ENCODE measurements at regions not wholly inside any gene's neighbourhood (a gene's known extent, or its start where the extent isn't known, plus 50 kb on each side); places are given as distances from the start of the nearest gene placed in this dataset.

DNA sequence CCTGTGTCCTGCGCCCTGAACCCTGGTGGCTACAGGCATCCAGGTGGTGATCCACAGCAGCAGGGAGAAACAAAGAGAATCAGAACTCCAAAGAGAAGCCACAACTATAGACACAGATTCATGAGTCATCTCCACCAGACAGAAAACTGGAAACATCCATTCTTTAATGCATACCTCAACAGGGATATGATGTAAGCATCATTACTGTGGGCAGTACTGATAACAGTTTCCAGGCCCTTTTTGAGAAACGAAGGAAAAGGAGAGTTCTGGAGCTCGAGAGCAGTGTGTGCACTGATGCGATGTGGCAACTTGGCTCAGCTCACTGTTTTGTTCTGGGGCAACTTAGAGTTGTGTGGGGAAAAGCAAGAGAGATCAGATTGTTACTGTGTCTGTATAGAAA, 215.6 kb upstream of the ADAMTS16 start:
- TF ChIP-seq, protein P1, sequence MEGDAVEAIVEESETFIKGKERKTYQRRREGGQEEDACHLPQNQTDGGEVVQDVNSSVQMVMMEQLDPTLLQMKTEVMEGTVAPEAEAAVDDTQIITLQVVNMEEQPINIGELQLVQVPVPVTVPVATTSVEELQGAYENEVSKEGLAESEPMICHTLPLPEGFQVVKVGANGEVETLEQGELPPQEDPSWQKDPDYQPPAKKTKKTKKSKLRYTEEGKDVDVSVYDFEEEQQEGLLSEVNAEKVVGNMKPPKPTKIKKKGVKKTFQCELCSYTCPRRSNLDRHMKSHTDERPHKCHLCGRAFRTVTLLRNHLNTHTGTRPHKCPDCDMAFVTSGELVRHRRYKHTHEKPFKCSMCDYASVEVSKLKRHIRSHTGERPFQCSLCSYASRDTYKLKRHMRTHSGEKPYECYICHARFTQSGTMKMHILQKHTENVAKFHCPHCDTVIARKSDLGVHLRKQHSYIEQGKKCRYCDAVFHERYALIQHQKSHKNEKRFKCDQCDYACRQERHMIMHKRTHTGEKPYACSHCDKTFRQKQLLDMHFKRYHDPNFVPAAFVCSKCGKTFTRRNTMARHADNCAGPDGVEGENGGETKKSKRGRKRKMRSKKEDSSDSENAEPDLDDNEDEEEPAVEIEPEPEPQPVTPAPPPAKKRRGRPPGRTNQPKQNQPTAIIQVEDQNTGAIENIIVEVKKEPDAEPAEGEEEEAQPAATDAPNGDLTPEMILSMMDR (IDR thresholded peaks at IDR 0.05; ENCODE audit: low read length), result no peak
- no peak for TF ChIP-seq EZH2phosphoT487 (IDR thresholded peaks at IDR 0.05; ENCODE audit: low read length)

Measured in MM.1S (cell line).